OCI-LY7 (cell line): ENCODE measurements at regions not wholly inside any gene's neighbourhood (a gene's known extent, or its start where the extent isn't known, plus 50 kb on each side); places are given as distances from the start of the nearest gene placed in this dataset. TPM values are rescaled to one million over a fixed set of nuclear protein-coding genes. Genes with fewer than 3 reads are reported as not detected.

ENCODE experiments used
- BruUV-seq: library from RNA; stranded (reverse); fragments of 400-500 nt; replicated peaks from 2 replicates; lab custom pipeline; 2021; lab: Mats Ljungman, UMichigan
- CTCF ChIA-PET: fragments of 300-600 bp; sonication (Branson Sonifier 250); formaldehyde crosslinking; loops from one replicate; lab custom pipeline; 2022; ENCODE audit warnings: antibody characterized with exemption; ENCODE audit not compliant: unreplicated experiment; lab: Charles Lee
- POLR2A ChIA-PET: fragments of 300-600 bp; sonication (Branson Sonifier 250); formaldehyde crosslinking; loops from one replicate; lab custom pipeline; 2022; ENCODE audit warnings: antibody characterized with exemption; lab: Charles Lee
- DNase-seq: peaks from one replicate; pipeline ENCODE4 v3.0.0-alpha.2; 2015; ENCODE audit warnings: low spot score
- H2AFZ ChIP-seq: fragments of 200-600 bp; sonication (generic), shearing (Covaris generic); 2 replicates; pipeline ENCODE4 v1.6.1; 2014; ENCODE audit warnings: mild to moderate bottlenecking, antibody characterized with exemption, low read length, moderate library complexity
- H3K27ac ChIP-seq: fragments of 200-600 bp; sonication (generic); 2 replicates; pipeline ENCODE4 v1.5.1; 2014; ENCODE audit warnings: mixed run types, low read depth, mild to moderate bottlenecking, moderate library complexity, low read length, inconsistent platforms; ENCODE audit not compliant: poor library complexity, severe bottlenecking
- H3K36me3 ChIP-seq: fragments of 200-600 bp; sonication (generic); 2 replicates; pipeline ENCODE4 v1.6.1; 2014; ENCODE audit warnings: mild to moderate bottlenecking, antibody characterized with exemption, low read length, moderate library complexity, mixed read lengths; ENCODE audit not compliant: insufficient read depth
- H3K4me1 ChIP-seq: fragments of 200-600 bp; sonication (generic); 2 replicates; pipeline ENCODE4 v1.5.1; 2014; ENCODE audit warnings: mild to moderate bottlenecking, low read length; ENCODE audit not compliant: insufficient read depth, poor library complexity, severe bottlenecking
- H3K4me2 ChIP-seq: fragments of 200-600 bp; sonication (generic); 2 replicates; pipeline ENCODE4 v1.6.1; 2014; ENCODE audit warnings: mild to moderate bottlenecking, low read length
- H3K4me3 ChIP-seq: fragments of 200-600 bp; sonication (generic); 2 replicates; pipeline ENCODE4 v1.5.1; 2014; ENCODE audit warnings: mild to moderate bottlenecking, low read depth, low read length; ENCODE audit not compliant: poor library complexity, severe bottlenecking
- H3K79me2 ChIP-seq: fragments of 200-600 bp; sonication (generic); 2 replicates; pipeline ENCODE4 v1.6.1; 2016; ENCODE audit warnings: low read depth, mild to moderate bottlenecking, low read length, moderate library complexity, mixed read lengths; ENCODE audit not compliant: insufficient read depth
- H3K9me2 ChIP-seq: fragments of 200-600 bp; sonication (generic); 2 replicates; pipeline ENCODE4 v1.6.1; 2016; ENCODE audit warnings: mild to moderate bottlenecking, low read length, mixed read lengths; ENCODE audit not compliant: insufficient read depth
- H3K9me3 ChIP-seq: fragments of 200-600 bp; sonication (generic); 2 replicates; pipeline ENCODE4 v1.6.1; 2014; ENCODE audit warnings: mild to moderate bottlenecking, mixed run types, low read length, mixed read lengths
- H4K20me1 ChIP-seq: fragments of 200-600 bp; sonication (generic); 2 replicates; pipeline ENCODE4 v1.6.1; 2014; ENCODE audit warnings: mild to moderate bottlenecking, antibody characterized with exemption, low read length, moderate library complexity, mixed read lengths; ENCODE audit not compliant: insufficient read depth
- intact Hi-C: fragments of 100-400 bp; cut with micrococcal nuclease; formaldehyde crosslinking; loops from one replicate; pipeline ENCODE4 v1.10.0; 2022; ENCODE audit not compliant: unreplicated experiment
- small RNA-seq: library from RNA; depleted of rRNA; stranded (forward); fragments of <200 nt; gene quantifications from one replicate; pipeline ENCODE3, GENCODE V24; 2014
- TF ChIP-seq, protein P1 (sequence below): fragments of 200-600 bp; sonication (generic); conservative IDR thresholded peaks from 2 replicates; pipeline ENCODE4 v1.5.1; 2014; ENCODE audit warnings: mild to moderate bottlenecking, antibody characterized with exemption, low read length, moderate library complexity, mixed read lengths

DNA sequence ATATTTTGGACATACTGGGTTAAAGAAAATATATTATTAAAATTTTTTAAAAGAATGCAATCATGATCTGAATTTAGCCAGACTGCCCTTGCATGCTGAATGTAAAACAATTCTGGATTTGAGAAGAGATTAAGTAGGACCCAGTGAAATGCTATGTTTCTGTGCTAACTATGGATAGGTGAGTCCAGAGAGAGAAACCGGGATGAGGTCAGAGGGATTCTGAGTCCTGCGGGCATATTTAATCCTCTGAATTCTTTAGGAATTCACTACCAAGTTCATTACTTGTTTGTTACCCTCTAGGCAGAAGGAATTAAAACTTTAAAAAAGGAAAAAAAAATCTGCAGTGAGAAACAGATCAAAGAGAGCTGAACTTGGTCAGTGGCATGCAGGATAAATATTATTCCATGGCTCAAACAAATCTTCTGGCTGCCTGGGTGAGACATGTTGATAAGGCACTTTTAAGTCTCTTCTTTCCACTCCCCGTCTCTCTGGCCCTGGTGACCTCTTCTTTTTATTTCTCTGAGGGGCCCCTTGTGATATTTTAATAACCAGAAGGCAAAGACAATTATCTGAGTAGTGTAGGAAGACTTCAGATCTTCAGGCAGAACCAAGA is 50.2 kb upstream of the LYZL1 start:
- no peaks in the 10 kb centered on the region for H4K20me1 ChIP-seq
- H3K4me2 ChIP-seq, result no peak overlapping the region
- intact Hi-C loops, result no loop called here
- no peak overlapping the region for H2AFZ ChIP-seq
- H3K9me2 ChIP-seq, result no peaks in the 10 kb centered on the region
- TF ChIP-seq, protein P1, sequence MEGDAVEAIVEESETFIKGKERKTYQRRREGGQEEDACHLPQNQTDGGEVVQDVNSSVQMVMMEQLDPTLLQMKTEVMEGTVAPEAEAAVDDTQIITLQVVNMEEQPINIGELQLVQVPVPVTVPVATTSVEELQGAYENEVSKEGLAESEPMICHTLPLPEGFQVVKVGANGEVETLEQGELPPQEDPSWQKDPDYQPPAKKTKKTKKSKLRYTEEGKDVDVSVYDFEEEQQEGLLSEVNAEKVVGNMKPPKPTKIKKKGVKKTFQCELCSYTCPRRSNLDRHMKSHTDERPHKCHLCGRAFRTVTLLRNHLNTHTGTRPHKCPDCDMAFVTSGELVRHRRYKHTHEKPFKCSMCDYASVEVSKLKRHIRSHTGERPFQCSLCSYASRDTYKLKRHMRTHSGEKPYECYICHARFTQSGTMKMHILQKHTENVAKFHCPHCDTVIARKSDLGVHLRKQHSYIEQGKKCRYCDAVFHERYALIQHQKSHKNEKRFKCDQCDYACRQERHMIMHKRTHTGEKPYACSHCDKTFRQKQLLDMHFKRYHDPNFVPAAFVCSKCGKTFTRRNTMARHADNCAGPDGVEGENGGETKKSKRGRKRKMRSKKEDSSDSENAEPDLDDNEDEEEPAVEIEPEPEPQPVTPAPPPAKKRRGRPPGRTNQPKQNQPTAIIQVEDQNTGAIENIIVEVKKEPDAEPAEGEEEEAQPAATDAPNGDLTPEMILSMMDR, result no peak
- no peaks in the 10 kb centered on the region for H3K9me3 ChIP-seq
- no peaks in the 10 kb centered on the region for H3K4me1 ChIP-seq
- no peak overlapping the region for H3K4me3 ChIP-seq
- no peaks in the 10 kb centered on the region for H3K36me3 ChIP-seq
- no peak overlapping the region for H3K27ac ChIP-seq
- no TSS peak for BruUV-seq
- ChIA-PET CTCF (no interaction called here), POLR2A (no interaction called here)
- no peak for DNase-seq
- H3K79me2 ChIP-seq, result no peaks in the 10 kb centered on the region

Small RNA genes lying in the stretch of these regions (small RNA-seq; reads per million reads assigned to genes)
- not detected for gene AL355376.1
- gene AL355376.2, result not detected
- gene RNA5SP308, result not detected
- gene RNU6-270P, result not detected
